ENCODE measurements at regions not wholly inside any gene's neighbourhood (a gene's known extent, or its start where the extent isn't known, plus 50 kb on each side); places are given as distances from the start of the nearest gene placed in this dataset.
"Not testable (repeated sequence)": the region's sequence is repeated elsewhere in the genome, so short reads cannot be mapped to it uniquely, and the experiment has no call there.

- CTCF ChIA-PET = no interaction called here
- Mint-ChIP-seq H3K4me1 (ENCODE audit: low read depth, unreplicated experiment) (peaks cover 22% of the 10 kb centered on the region), H3K27me3 (ENCODE audit: unreplicated experiment) (no peaks in the 10 kb centered on the region), H3K9me3 (ENCODE audit: low read depth, unreplicated experiment) (peaks cover under 1% of the 10 kb centered on the region), H3K36me3 (ENCODE audit: insufficient read depth, unreplicated experiment) (no peaks in the 10 kb centered on the region), H3K4me3 (ENCODE audit: low read depth, unreplicated experiment) (no peak overlapping the region), H3K27ac (ENCODE audit: unreplicated experiment) (no peak overlapping the region)
- no peak for TF ChIP-seq CTCF (IDR thresholded peaks at IDR 0.05; ENCODE audit: unreplicated experiment)
- no peak for DNase-seq
- no TSS peak for BruUV-seq (replicated peaks)
- intact Hi-C loops (cut with micrococcal nuclease; ENCODE audit: unreplicated experiment) = no loop called here
These were observed 57.2 kb upstream of the PELI2 start for GRCh38 chr14:56061051-56061450.

GRCh38 chr14:56063131-56063530 lies 55.1 kb upstream of the PELI2 start:
- Mint-ChIP-seq H3K27ac (ENCODE audit: unreplicated experiment) (no peak overlapping the region), H3K4me3 (ENCODE audit: low read depth, unreplicated experiment) (no peak overlapping the region), H3K27me3 (ENCODE audit: unreplicated experiment) (no peaks in the 10 kb centered on the region), H3K36me3 (ENCODE audit: insufficient read depth, unreplicated experiment) (no peaks in the 10 kb centered on the region), H3K9me3 (ENCODE audit: low read depth, unreplicated experiment) (peaks cover 2% of the 10 kb centered on the region), H3K4me1 (ENCODE audit: low read depth, unreplicated experiment) (peaks cover 27% of the 10 kb centered on the region)
- CTCF ChIA-PET = no interaction called here
- intact Hi-C loops (cut with micrococcal nuclease; ENCODE audit: unreplicated experiment) = no loop called here
- no peak for TF ChIP-seq CTCF (IDR thresholded peaks at IDR 0.05; ENCODE audit: unreplicated experiment)
- DNase-seq = no peak
- no TSS peak for BruUV-seq (replicated peaks)

GRCh38 chr14:56064513-56064912 lies 53.7 kb upstream of the PELI2 start:
- no TSS peak for BruUV-seq (replicated peaks)
- CTCF ChIA-PET = interaction anchor here (0.7 kb wide), 1 partner anchor 287 kb away, joined by 3 read pairs; no protein-coding TSS in a partner anchor
- Mint-ChIP-seq H3K4me1 (ENCODE audit: low read depth, unreplicated experiment) (peaks cover 20% of the 10 kb centered on the region), H3K36me3 (ENCODE audit: insufficient read depth, unreplicated experiment) (no peaks in the 10 kb centered on the region), H3K9me3 (ENCODE audit: low read depth, unreplicated experiment) (peaks cover 2% of the 10 kb centered on the region), H3K27ac (ENCODE audit: unreplicated experiment) (no peak overlapping the region), H3K27me3 (ENCODE audit: unreplicated experiment) (no peaks in the 10 kb centered on the region), H3K4me3 (ENCODE audit: low read depth, unreplicated experiment) (no peak overlapping the region)
- intact Hi-C loops (cut with micrococcal nuclease; ENCODE audit: unreplicated experiment) = no loop called here
- DNase-seq = no peak
- TF ChIP-seq CTCF (IDR thresholded peaks at IDR 0.05; ENCODE audit: unreplicated experiment) = no peak

- peaks cover 19% of the 10 kb centered on the region for H3K4me1 Mint-ChIP-seq (ENCODE audit: low read depth, unreplicated experiment)
- H3K36me3 Mint-ChIP-seq (ENCODE audit: insufficient read depth, unreplicated experiment); CTCF ChIA-PET; BruUV-seq (replicated peaks); H3K27me3 Mint-ChIP-seq (ENCODE audit: unreplicated experiment); H3K4me3 Mint-ChIP-seq (ENCODE audit: low read depth, unreplicated experiment); intact Hi-C loops (cut with micrococcal nuclease; ENCODE audit: unreplicated experiment); H3K9me3 Mint-ChIP-seq (ENCODE audit: low read depth, unreplicated experiment); H3K27ac Mint-ChIP-seq (ENCODE audit: unreplicated experiment); DNase-seq: not testable (repeated sequence)
These were observed 53.0 kb upstream of the PELI2 start for GRCh38 chr14:56065199-56065598.

- no peaks in the 10 kb centered on the region for H3K27me3 Mint-ChIP-seq (ENCODE audit: unreplicated experiment)
- intact Hi-C loops (cut with micrococcal nuclease; ENCODE audit: unreplicated experiment) = no loop called here
- H3K9me3 Mint-ChIP-seq (ENCODE audit: low read depth, unreplicated experiment) = peaks cover 2% of the 10 kb centered on the region
- peaks cover 19% of the 10 kb centered on the region for H3K4me1 Mint-ChIP-seq (ENCODE audit: low read depth, unreplicated experiment)
- H3K36me3 Mint-ChIP-seq (ENCODE audit: insufficient read depth, unreplicated experiment) = no peaks in the 10 kb centered on the region
- CTCF ChIA-PET = no interaction called here
- H3K4me3 Mint-ChIP-seq (ENCODE audit: low read depth, unreplicated experiment) = no peak overlapping the region
- TF ChIP-seq CTCF (IDR thresholded peaks at IDR 0.05; ENCODE audit: unreplicated experiment) = no peak
- no TSS peak for BruUV-seq (replicated peaks)
- peak; percentile 5 for DNase-seq
- H3K27ac Mint-ChIP-seq (ENCODE audit: unreplicated experiment) = no peak overlapping the region
These were observed 52.5 kb upstream of the PELI2 start for GRCh38 chr14:56065621-56066290.

Measured in Calu3 (cell line).